ENCODE measurements at regions not wholly inside any gene's neighbourhood (a gene's known extent, or its start where the extent isn't known, plus 50 kb on each side); places are given as distances from the start of the nearest gene placed in this dataset.

GRCh38 chr10:57031346-57031745 is 670.3 kb upstream of the ZWINT start:
- Mint-ChIP-seq H3K27ac (no peak overlapping the region), H3K9me3 (peaks cover 9 to 38% (median 22%) of the 10 kb centered on the region in 8 donors), H3K36me3 (no peaks in the 10 kb centered on the region), H3K4me1 (no peaks in the 10 kb centered on the region), H3K4me3 (no peak overlapping the region), H3K27me3 (no peaks in the 10 kb centered on the region)
- ChIA-PET CTCF (ENCODE audit: partially characterized antibody) (no interaction called here), POLR2A (ENCODE audit: partially characterized antibody) (no interaction called here)
- H3K36me3 ChIP-seq (ENCODE audit: insufficient read depth, low read length), result no peaks in the 10 kb centered on the region
- no peaks in the 10 kb centered on the region for H3K27me3 ChIP-seq (ENCODE audit: insufficient read depth, low read length)
- no peak for DNase-seq
- intact Hi-C loops (cut with micrococcal nuclease), result no loop called here
- no peak overlapping the region for H3K4me3 ChIP-seq (ENCODE audit: low read length in 2 of 2)
- no peak overlapping the region for H3K27ac ChIP-seq (ENCODE audit: low read depth, low read length)
- peaks cover 0 to 6% of the 10 kb centered on the region in 2 donors for H3K9me3 ChIP-seq (ENCODE audit: control insufficient read depth in 1 of 2, low read length in 2 of 2)
- no peaks in the 10 kb centered on the region for H3K4me1 ChIP-seq (ENCODE audit: insufficient read depth, low read length)

GRCh38 chr10:57026307-57026706 is 665.2 kb upstream of the ZWINT start:
- POLR2A ChIA-PET (ENCODE audit: partially characterized antibody), result no interaction called here
- H3K27ac Mint-ChIP-seq, result no peak overlapping the region

GRCh38 chr10:57023626-57024025 is 662.6 kb upstream of the ZWINT start:
- DNase-seq, result no peak
- H3K36me3 ChIP-seq (ENCODE audit: insufficient read depth, low read length), result no peaks in the 10 kb centered on the region
- no peaks in the 10 kb centered on the region for H3K36me3 Mint-ChIP-seq
- H3K27ac ChIP-seq (ENCODE audit: low read depth, low read length), result no peak overlapping the region
- ChIA-PET POLR2A (ENCODE audit: partially characterized antibody) (no interaction called here), CTCF (ENCODE audit: partially characterized antibody) (no interaction called here)
- no peaks in the 10 kb centered on the region for H3K27me3 ChIP-seq (ENCODE audit: insufficient read depth, low read length)
- no peaks in the 10 kb centered on the region for H3K27me3 Mint-ChIP-seq
- intact Hi-C loops (cut with micrococcal nuclease), result no loop called here
- no peaks in the 10 kb centered on the region for H3K4me1 ChIP-seq (ENCODE audit: insufficient read depth, low read length)
- no peaks in the 10 kb centered on the region for H3K4me1 Mint-ChIP-seq
- peaks cover 0 to 19% (median 6%) of the 10 kb centered on the region in 8 donors for H3K9me3 Mint-ChIP-seq
- no peaks in the 10 kb centered on the region for H3K9me3 ChIP-seq (ENCODE audit: control insufficient read depth in 1 of 2, low read length in 2 of 2)
- H3K27ac Mint-ChIP-seq, result no peak overlapping the region
- no peak overlapping the region for H3K4me3 ChIP-seq (ENCODE audit: low read length in 2 of 2)
- H3K4me3 Mint-ChIP-seq, result no peak overlapping the region

More at GRCh38 chr10:57026307-57026706, 665.2 kb upstream of the ZWINT start:
- Mint-ChIP-seq H3K4me1 (no peaks in the 10 kb centered on the region), H3K4me3 (no peak overlapping the region), H3K9me3 (peaks cover 4 to 27% (median 11%) of the 10 kb centered on the region in 8 donors), H3K36me3 (no peaks in the 10 kb centered on the region), H3K27me3 (no peaks in the 10 kb centered on the region)
- Histone ChIP-seq H3K27me3 (ENCODE audit: insufficient read depth, low read length) (no peaks in the 10 kb centered on the region), H3K36me3 (ENCODE audit: insufficient read depth, low read length) (no peaks in the 10 kb centered on the region), H3K4me1 (ENCODE audit: insufficient read depth, low read length) (no peaks in the 10 kb centered on the region), H3K4me3 (ENCODE audit: low read length in 2 of 2) (no peak overlapping the region), H3K9me3 (ENCODE audit: control insufficient read depth in 1 of 2, low read length in 2 of 2) (peaks cover 0 to 2% of the 10 kb centered on the region in 2 donors), H3K27ac (ENCODE audit: low read depth, low read length) (no peak overlapping the region)
- CTCF ChIA-PET (ENCODE audit: partially characterized antibody), result no interaction called here
- DNase-seq, result no peak
- intact Hi-C loops (cut with micrococcal nuclease), result no loop called here

- no peaks in the 10 kb centered on the region for H3K36me3 ChIP-seq (ENCODE audit: insufficient read depth, low read length)
- no peaks in the 10 kb centered on the region for H3K27me3 ChIP-seq (ENCODE audit: insufficient read depth, low read length)
- Mint-ChIP-seq H3K36me3 (no peaks in the 10 kb centered on the region), H3K27ac (no peak overlapping the region), H3K27me3 (no peaks in the 10 kb centered on the region), H3K9me3 (peaks cover 0 to 26% (median 8%) of the 10 kb centered on the region in 8 donors), H3K4me3 (no peak overlapping the region), H3K4me1 (no peaks in the 10 kb centered on the region)
- no peaks in the 10 kb centered on the region for H3K9me3 ChIP-seq (ENCODE audit: control insufficient read depth in 1 of 2, low read length in 2 of 2)
- ChIA-PET CTCF (ENCODE audit: partially characterized antibody) (no interaction called here), POLR2A (ENCODE audit: partially characterized antibody) (no interaction called here)
- intact Hi-C loops (cut with micrococcal nuclease), result no loop called here
- no peak overlapping the region for H3K27ac ChIP-seq (ENCODE audit: low read depth, low read length)
- no peak overlapping the region for H3K4me3 ChIP-seq (ENCODE audit: low read length in 2 of 2)
- DNase-seq, result no peak
- no peaks in the 10 kb centered on the region for H3K4me1 ChIP-seq (ENCODE audit: insufficient read depth, low read length)
Observed at GRCh38 chr10:57018452-57018851, 657.4 kb upstream of the ZWINT start.

GRCh38 chr10:57017356-57018037 is 656.4 kb upstream of the ZWINT start:
- Histone ChIP-seq H3K4me1 (ENCODE audit: insufficient read depth, low read length) (no peaks in the 10 kb centered on the region), H3K4me3 (ENCODE audit: low read length in 2 of 2) (no peak overlapping the region), H3K27me3 (ENCODE audit: insufficient read depth, low read length) (no peaks in the 10 kb centered on the region), H3K36me3 (ENCODE audit: insufficient read depth, low read length) (no peaks in the 10 kb centered on the region), H3K9me3 (ENCODE audit: control insufficient read depth in 1 of 2, low read length in 2 of 2) (no peaks in the 10 kb centered on the region), H3K27ac (ENCODE audit: low read depth, low read length) (no peak overlapping the region)
- Mint-ChIP-seq H3K27ac (no peak overlapping the region), H3K9me3 (peaks cover 0 to 22% (median 8%) of the 10 kb centered on the region in 8 donors), H3K36me3 (no peaks in the 10 kb centered on the region), H3K27me3 (no peaks in the 10 kb centered on the region), H3K4me1 (no peaks in the 10 kb centered on the region), H3K4me3 (no peak overlapping the region)
- no peak for DNase-seq
- intact Hi-C loops (cut with micrococcal nuclease), result no loop called here
- CTCF ChIA-PET (ENCODE audit: partially characterized antibody), result no interaction called here
- POLR2A ChIA-PET (ENCODE audit: partially characterized antibody), result interaction anchor here (0.5 kb wide), 1 partner anchor 256 kb away, joined by 3 read pairs; no protein-coding TSS in a partner anchor

- H3K36me3 Mint-ChIP-seq, result no peaks in the 10 kb centered on the region
- H3K27ac Mint-ChIP-seq, result peak overlapping the region in 1 of 7 donors; percentile 66
- no peaks in the 10 kb centered on the region for H3K9me3 ChIP-seq (ENCODE audit: control insufficient read depth in 1 of 2, low read length in 2 of 2)
- intact Hi-C loops (cut with micrococcal nuclease), result no loop called here
- no peak overlapping the region for H3K27ac ChIP-seq (ENCODE audit: low read depth, low read length)
- H3K4me1 Mint-ChIP-seq, result no peaks in the 10 kb centered on the region
- no peak for DNase-seq
- no peaks in the 10 kb centered on the region for H3K4me1 ChIP-seq (ENCODE audit: insufficient read depth, low read length)
- H3K27me3 ChIP-seq (ENCODE audit: insufficient read depth, low read length), result no peaks in the 10 kb centered on the region
- no peaks in the 10 kb centered on the region for H3K36me3 ChIP-seq (ENCODE audit: insufficient read depth, low read length)
- no peaks in the 10 kb centered on the region for H3K27me3 Mint-ChIP-seq
- H3K4me3 Mint-ChIP-seq, result no peak overlapping the region
- CTCF ChIA-PET (ENCODE audit: partially characterized antibody), result no interaction called here
- peaks cover 0 to 21% (median 6%) of the 10 kb centered on the region in 8 donors for H3K9me3 Mint-ChIP-seq
- POLR2A ChIA-PET (ENCODE audit: partially characterized antibody), result no interaction called here
- H3K4me3 ChIP-seq (ENCODE audit: low read length in 2 of 2), result no peak overlapping the region
Observed at GRCh38 chr10:57015595-57016318, 654.7 kb upstream of the ZWINT start.

GRCh38 chr10:57015187-57015586 is 654.1 kb upstream of the ZWINT start:
- no peaks in the 10 kb centered on the region for H3K4me1 ChIP-seq (ENCODE audit: insufficient read depth, low read length)
- H3K27ac ChIP-seq (ENCODE audit: low read depth, low read length), result no peak overlapping the region
- Mint-ChIP-seq H3K4me3 (no peak overlapping the region), H3K36me3 (no peaks in the 10 kb centered on the region), H3K9me3 (peaks cover under 1 to 21% (median 6%) of the 10 kb centered on the region in 8 donors), H3K27me3 (no peaks in the 10 kb centered on the region), H3K4me1 (no peaks in the 10 kb centered on the region), H3K27ac (no peak overlapping the region)
- no peak overlapping the region for H3K4me3 ChIP-seq (ENCODE audit: low read length in 2 of 2)
- intact Hi-C loops (cut with micrococcal nuclease), result no loop called here
- H3K27me3 ChIP-seq (ENCODE audit: insufficient read depth, low read length), result no peaks in the 10 kb centered on the region
- no peaks in the 10 kb centered on the region for H3K36me3 ChIP-seq (ENCODE audit: insufficient read depth, low read length)
- CTCF ChIA-PET (ENCODE audit: partially characterized antibody), result no interaction called here
- POLR2A ChIA-PET (ENCODE audit: partially characterized antibody), result no interaction called here
- DNase-seq, result no peak
- H3K9me3 ChIP-seq (ENCODE audit: control insufficient read depth in 1 of 2, low read length in 2 of 2), result no peaks in the 10 kb centered on the region

Data from CD4-positive, alpha-beta memory T cell (primary cell).